ENCODE measurements at regions not wholly inside any gene's neighbourhood (a gene's known extent, or its start where the extent isn't known, plus 50 kb on each side); places are given as distances from the start of the nearest gene placed in this dataset.

DNA sequence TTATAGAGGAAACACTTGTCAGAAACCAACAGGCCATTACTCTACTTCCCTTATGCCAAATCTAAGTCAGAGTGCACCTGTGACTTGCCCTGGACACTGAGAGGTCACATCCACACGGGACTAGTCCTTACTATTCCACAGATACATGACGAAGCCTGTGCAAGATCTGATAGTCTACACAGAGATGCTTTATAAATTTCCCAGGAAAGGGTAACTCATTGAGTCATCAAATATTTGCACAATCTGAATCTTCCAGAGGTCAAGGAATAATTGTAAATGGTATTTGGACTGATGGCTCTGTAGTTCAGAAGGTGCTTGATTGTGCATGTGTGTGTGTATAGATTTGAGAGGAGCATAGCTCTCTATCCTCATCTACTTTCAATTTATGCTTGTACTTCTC is 55.2 kb upstream of the JAK2 start:
- Histone ChIP-seq H3K36me3 (ENCODE audit: insufficient read depth in 1 of 2, low read depth in 1 of 2) (no peaks in the 10 kb centered on the region), H3K4me3 (no peak overlapping the region), H3K27me3 (ENCODE audit: insufficient read depth in 3 of 3, low read length in 2 of 3) (no peaks in the 10 kb centered on the region), H3K4me1 (peaks cover 12% of the 10 kb centered on the region), H3K27ac (no peak overlapping the region), H3K9me3 (no peaks in the 10 kb centered on the region)
- 44 to 61% (median 57%) methylated on average over 2 of the region's 2 CpGs for WGBS, 3 donors
- no peak for DNase-seq
- no peak for ATAC-seq
- intact Hi-C loops (cut with DNase I), result no loop called here
- TF ChIP-seq, protein P1, sequence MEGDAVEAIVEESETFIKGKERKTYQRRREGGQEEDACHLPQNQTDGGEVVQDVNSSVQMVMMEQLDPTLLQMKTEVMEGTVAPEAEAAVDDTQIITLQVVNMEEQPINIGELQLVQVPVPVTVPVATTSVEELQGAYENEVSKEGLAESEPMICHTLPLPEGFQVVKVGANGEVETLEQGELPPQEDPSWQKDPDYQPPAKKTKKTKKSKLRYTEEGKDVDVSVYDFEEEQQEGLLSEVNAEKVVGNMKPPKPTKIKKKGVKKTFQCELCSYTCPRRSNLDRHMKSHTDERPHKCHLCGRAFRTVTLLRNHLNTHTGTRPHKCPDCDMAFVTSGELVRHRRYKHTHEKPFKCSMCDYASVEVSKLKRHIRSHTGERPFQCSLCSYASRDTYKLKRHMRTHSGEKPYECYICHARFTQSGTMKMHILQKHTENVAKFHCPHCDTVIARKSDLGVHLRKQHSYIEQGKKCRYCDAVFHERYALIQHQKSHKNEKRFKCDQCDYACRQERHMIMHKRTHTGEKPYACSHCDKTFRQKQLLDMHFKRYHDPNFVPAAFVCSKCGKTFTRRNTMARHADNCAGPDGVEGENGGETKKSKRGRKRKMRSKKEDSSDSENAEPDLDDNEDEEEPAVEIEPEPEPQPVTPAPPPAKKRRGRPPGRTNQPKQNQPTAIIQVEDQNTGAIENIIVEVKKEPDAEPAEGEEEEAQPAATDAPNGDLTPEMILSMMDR (IDR thresholded peaks at IDR 0.05), result no peak

DNA sequence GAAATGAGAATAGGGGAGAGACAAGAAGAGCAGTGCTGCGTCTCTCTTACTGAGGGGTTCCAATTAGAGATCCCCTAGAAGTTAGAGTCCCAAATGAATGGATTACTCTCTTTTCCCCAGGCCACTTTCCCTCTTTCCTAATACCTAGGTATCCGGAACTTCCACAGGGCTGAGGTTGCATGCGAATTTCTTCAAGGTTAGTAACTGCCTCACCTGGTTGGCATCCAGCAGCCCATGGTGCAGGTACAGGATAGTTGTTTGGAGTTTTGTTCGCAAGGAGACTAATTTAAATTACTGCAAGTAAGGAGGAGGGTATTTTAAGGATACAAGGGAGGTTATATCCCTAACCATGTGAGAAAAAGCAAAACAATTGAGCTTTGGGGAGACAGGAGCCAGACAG is 52.4 kb upstream of the JAK2 start:
- DNase-seq (no peak), ATAC-seq (no peak)
- Histone ChIP-seq H3K4me3 (no peak overlapping the region), H3K4me1 (peaks cover 27% of the 10 kb centered on the region), H3K27me3 (ENCODE audit: insufficient read depth in 3 of 3, low read length in 2 of 3) (no peaks in the 10 kb centered on the region), H3K36me3 (ENCODE audit: insufficient read depth in 1 of 2, low read depth in 1 of 2) (no peaks in the 10 kb centered on the region), H3K27ac (no peak overlapping the region), H3K9me3 (no peaks in the 10 kb centered on the region)
- intact Hi-C loops (cut with DNase I), result no loop called here
- TF ChIP-seq, protein P1 (IDR thresholded peaks at IDR 0.05), result no peak
- 90 to 99% (median 97%) methylated on average over 4 of the region's 4 CpGs for WGBS, 3 donors

DNA sequence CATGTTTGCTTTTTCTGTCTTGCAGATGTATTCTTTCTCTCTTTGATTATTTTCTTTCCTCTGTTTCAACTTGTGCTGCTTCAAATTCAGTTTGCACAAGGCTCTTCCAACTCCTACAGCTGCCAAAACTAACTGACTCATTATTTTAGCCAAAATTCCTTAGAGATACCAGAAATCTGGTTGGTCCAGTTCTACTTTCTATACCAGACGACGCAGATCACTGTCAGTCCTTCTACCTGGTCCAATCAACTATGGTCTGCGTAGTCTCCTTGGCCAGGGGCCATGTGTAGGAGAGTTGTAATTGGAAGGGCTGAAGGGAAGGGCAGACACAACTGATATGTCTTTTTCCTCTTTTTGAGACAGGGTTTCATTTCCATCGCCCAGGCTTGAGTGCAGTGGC is 51.9 kb upstream of the JAK2 start:
- H3K27ac ChIP-seq, result no peak overlapping the region
- TF ChIP-seq, protein P1 (IDR thresholded peaks at IDR 0.05), result no peak
- no peak overlapping the region for H3K4me3 ChIP-seq
- 70 to 77% (median 71%) methylated on average over 4 of the region's 4 CpGs for WGBS, 3 donors
- H3K27me3 ChIP-seq (ENCODE audit: insufficient read depth in 3 of 3, low read length in 2 of 3), result no peaks in the 10 kb centered on the region
- no peaks in the 10 kb centered on the region for H3K36me3 ChIP-seq (ENCODE audit: insufficient read depth in 1 of 2, low read depth in 1 of 2)
- H3K9me3 ChIP-seq, result no peaks in the 10 kb centered on the region
- ATAC-seq, result no peak
- no peak for DNase-seq
- intact Hi-C loops (cut with DNase I), result no loop called here
- peaks cover 26% of the 10 kb centered on the region for H3K4me1 ChIP-seq

DNA sequence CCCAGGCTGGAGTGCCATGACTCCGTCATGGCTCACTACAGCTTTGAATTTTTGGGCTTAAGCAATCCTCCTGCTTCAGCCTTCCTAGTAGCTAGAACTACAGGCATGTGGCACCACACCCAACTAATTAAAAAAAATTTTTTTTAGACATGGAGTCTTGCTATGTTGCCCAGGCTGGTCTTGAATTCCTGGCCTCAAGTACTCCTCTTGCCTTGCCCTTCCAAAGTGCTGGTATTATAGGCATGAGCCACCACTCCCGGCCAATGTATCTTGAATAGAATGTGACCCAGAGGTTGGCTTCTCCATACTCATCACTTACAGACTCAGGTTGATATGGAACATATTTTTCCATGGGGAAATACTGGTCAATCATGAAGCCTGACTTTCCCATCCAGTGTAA is 51.2 kb upstream of the JAK2 start:
- H3K4me1 ChIP-seq, result peaks cover 32% of the 10 kb centered on the region
- no peak overlapping the region for H3K4me3 ChIP-seq
- no peaks in the 10 kb centered on the region for H3K9me3 ChIP-seq
- intact Hi-C loops (cut with DNase I), result no loop called here
- H3K27ac ChIP-seq, result no peak overlapping the region
- WGBS, 3 donors, result 63 to 93% (median 73%) methylated on average over 2 of the region's 2 CpGs
- H3K27me3 ChIP-seq (ENCODE audit: insufficient read depth in 3 of 3, low read length in 2 of 3), result no peaks in the 10 kb centered on the region
- TF ChIP-seq, protein P1 (IDR thresholded peaks at IDR 0.05), result no peak
- no peaks in the 10 kb centered on the region for H3K36me3 ChIP-seq (ENCODE audit: insufficient read depth in 1 of 2, low read depth in 1 of 2)
- DNase-seq (no peak), ATAC-seq (no peak)

DNA sequence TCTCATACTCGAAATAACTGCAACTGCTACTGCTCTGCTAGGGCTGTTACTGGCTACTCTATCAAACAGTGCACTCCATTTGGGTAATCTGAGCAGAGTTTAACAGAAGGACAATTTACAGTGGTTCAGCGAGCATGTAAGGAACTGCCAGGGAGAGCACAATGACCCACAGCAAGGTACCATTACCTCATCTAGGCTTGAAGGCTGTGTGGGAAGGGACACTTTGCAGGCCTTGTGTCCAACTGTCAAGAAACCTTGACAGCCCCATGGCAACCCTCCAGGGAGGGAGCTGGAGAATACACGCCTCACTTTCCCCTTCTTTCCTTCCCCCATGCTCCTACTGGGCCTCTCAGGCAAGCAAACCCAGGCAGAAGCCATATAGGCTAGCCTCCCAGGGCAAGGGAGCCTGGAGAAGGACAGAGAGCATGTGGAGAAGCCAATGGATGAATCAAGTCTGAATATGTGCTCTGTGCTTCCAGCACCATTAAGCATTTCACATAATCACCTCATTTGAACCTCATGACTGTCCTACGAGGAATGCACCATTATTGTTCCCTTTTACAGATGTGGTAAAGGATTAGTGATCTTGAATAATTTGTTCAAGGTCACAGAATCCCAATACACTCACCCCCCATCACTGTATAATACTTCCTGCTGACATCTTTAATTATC is 49.9 kb upstream of the JAK2 start:
- Histone ChIP-seq H3K4me1 (peaks cover 39% of the 10 kb centered on the region), H3K27me3 (ENCODE audit: insufficient read depth in 3 of 3, low read length in 2 of 3) (no peaks in the 10 kb centered on the region), H3K36me3 (ENCODE audit: insufficient read depth in 1 of 2, low read depth in 1 of 2) (no peaks in the 10 kb centered on the region), H3K27ac (no peak overlapping the region), H3K4me3 (no peak overlapping the region), H3K9me3 (no peaks in the 10 kb centered on the region)
- ATAC-seq (peak; percentile 36 to 79 (median 54)), DNase-seq (no peak)
- TF ChIP-seq, protein P1 (IDR thresholded peaks at IDR 0.05), result no peak
- WGBS, 3 donors, result 59 to 64% (median 59%) methylated on average over 4 of the region's 4 CpGs
- intact Hi-C loops (cut with DNase I), result no loop called here

Data from psoas muscle (tissue), 7 donors.